Prostate gland (tissue), 2 donors: ENCODE measurements at regions not wholly inside any gene's neighbourhood (a gene's known extent, or its start where the extent isn't known, plus 50 kb on each side); places are given as distances from the start of the nearest gene placed in this dataset.

ENCODE experiments used
- POLR2A ChIP-seq: fragments of 450-650 bp; IDR thresholded peaks from one replicate; pipeline ENCODE4 v1.6.1; 2016; ENCODE audit warnings: antibody characterized with exemption, mild to moderate bottlenecking
- POLR2AphosphoS5 ChIP-seq: sonication (generic); formaldehyde crosslinking; IDR thresholded peaks from one replicate; pipeline ENCODE4 v1.6.1; 2017; ENCODE audit warnings: antibody characterized with exemption
- TF ChIP-seq, protein P1 (sequence below), 4 experiments: fragments of 200-600 bp in 2 of 4; fragments of 450-650 bp in 2 of 4; sonication (generic) in 2 of 4; IDR thresholded peaks; 1 replicate in 3 of 4; 2 replicates in 1 of 4; pipeline ENCODE4 v1.5.1; 2016 to 2019; ENCODE audit warnings: antibody characterized with exemption in 4 of 4, mild to moderate bottlenecking in 2 of 4, moderate library complexity in 2 of 4

DNA sequence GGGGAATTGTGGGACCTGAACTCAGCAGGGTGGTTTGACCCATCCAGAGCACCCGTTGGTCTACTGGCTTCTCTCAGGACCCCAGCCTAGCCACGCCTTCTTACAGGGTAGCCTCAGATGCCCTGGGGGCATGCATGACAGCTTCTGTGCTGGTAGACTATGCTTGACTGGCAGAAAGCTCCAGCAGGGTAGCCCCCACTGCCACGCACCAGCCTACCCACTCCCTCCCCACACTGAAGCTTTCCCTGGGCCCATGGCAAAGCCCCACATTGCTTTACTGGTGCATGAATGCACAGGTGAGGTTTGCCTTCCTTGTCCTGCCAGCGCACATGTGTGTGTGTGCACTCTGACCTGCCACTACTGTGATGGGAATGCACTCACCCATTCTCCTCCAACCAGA lies 772.2 kb downstream of the LRFN5 start:
- TF ChIP-seq POLR2A (no peak), POLR2AphosphoS5 (no peak)
- TF ChIP-seq, protein P1, sequence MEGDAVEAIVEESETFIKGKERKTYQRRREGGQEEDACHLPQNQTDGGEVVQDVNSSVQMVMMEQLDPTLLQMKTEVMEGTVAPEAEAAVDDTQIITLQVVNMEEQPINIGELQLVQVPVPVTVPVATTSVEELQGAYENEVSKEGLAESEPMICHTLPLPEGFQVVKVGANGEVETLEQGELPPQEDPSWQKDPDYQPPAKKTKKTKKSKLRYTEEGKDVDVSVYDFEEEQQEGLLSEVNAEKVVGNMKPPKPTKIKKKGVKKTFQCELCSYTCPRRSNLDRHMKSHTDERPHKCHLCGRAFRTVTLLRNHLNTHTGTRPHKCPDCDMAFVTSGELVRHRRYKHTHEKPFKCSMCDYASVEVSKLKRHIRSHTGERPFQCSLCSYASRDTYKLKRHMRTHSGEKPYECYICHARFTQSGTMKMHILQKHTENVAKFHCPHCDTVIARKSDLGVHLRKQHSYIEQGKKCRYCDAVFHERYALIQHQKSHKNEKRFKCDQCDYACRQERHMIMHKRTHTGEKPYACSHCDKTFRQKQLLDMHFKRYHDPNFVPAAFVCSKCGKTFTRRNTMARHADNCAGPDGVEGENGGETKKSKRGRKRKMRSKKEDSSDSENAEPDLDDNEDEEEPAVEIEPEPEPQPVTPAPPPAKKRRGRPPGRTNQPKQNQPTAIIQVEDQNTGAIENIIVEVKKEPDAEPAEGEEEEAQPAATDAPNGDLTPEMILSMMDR (IDR thresholded peaks at IDR 0.05): no peak
